Osteocyte (in vitro differentiated cells): ENCODE measurements at regions not wholly inside any gene's neighbourhood (a gene's known extent, or its start where the extent isn't known, plus 50 kb on each side); places are given as distances from the start of the nearest gene placed in this dataset.
A peak's percentile ranks its signal among the peaks of the same experiment; 100 is the strongest.

Experiments
- DNase-seq: peaks from one replicate; pipeline ENCODE4 v3.0.0; 2021; ENCODE audit warnings: mixed read lengths; ENCODE audit not compliant: unreplicated experiment; ENCODE audit errors: extremely low spot score
- H3K27ac Mint-ChIP-seq: one replicate; pipeline ENCODE4 v1.8.0; 2021; ENCODE audit warnings: mild to moderate bottlenecking, mixed read lengths; ENCODE audit not compliant: unreplicated experiment
- H3K27me3 Mint-ChIP-seq: one replicate; pipeline ENCODE4 v1.8.0; 2021; ENCODE audit warnings: mixed read lengths; ENCODE audit not compliant: unreplicated experiment
- H3K36me3 Mint-ChIP-seq: one replicate; pipeline ENCODE4 v1.8.0; 2021; ENCODE audit warnings: mixed read lengths; ENCODE audit not compliant: unreplicated experiment
- H3K4me1 Mint-ChIP-seq: one replicate; pipeline ENCODE4 v1.8.0; 2021; ENCODE audit warnings: mixed read lengths; ENCODE audit not compliant: unreplicated experiment
- H3K4me3 Mint-ChIP-seq: one replicate; pipeline ENCODE4 v1.8.0; 2021; ENCODE audit warnings: mild to moderate bottlenecking, moderate library complexity, mixed read lengths; ENCODE audit not compliant: unreplicated experiment
- H3K9me3 Mint-ChIP-seq: one replicate; pipeline ENCODE4 v1.8.0; 2021; ENCODE audit warnings: mixed read lengths; ENCODE audit not compliant: unreplicated experiment
- CTCF ChIP-seq: fragments of 200-600 bp; sonication (generic); IDR thresholded peaks from 2 replicates; pipeline ENCODE4 v1.5.0; 2021; ENCODE audit warnings: antibody characterized with exemption, mild to moderate bottlenecking, moderate library complexity

DNA sequence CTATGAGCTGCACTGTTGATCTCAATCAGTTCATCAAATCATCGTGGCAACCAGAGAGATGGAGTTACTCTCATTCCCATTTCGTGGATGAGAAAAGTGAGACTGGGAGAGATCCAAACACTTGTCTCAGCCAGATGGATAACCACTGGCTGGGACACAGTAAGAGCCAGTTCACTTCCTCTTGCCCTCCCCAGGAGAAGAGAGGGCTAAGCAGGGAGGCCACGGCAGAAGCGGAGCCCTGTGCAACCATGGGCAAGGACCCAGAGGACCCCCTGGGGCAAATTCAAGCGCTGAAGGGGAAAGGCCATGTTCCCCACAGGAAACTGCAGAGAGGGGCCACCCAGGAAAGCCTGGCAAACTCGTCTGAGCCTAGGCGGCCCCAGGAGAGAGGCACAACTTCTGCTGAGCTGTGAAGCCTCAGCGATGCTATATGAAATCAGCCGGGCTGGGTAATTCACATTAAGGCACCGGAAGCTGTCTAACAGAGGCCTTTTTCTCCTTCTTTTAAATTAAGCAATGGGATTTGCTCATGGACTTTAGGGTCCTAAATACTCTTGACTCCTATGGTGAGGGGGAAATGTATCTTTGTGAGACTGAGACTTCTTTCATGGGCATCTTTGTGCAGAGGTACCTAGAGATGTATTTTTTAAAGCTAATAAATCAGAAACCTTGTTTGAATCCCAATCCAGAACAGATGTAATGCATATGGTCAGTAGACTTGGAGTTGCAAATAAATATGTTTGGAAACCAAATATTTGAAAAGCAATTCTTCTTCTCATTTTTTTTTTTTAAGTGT is 137.1 kb upstream of the SMIM23 start:
- no peak for TF ChIP-seq CTCF
- no peak for DNase-seq
- Mint-ChIP-seq H3K4me3 (no peak overlapping the region), H3K27me3 (no peaks in the 10 kb centered on the region), H3K4me1 (peaks cover 48% of the 10 kb centered on the region), H3K36me3 (peaks cover under 1% of the 10 kb centered on the region), H3K9me3 (peaks cover 4% of the 10 kb centered on the region), H3K27ac (peak overlapping the region; percentile 38)

DNA sequence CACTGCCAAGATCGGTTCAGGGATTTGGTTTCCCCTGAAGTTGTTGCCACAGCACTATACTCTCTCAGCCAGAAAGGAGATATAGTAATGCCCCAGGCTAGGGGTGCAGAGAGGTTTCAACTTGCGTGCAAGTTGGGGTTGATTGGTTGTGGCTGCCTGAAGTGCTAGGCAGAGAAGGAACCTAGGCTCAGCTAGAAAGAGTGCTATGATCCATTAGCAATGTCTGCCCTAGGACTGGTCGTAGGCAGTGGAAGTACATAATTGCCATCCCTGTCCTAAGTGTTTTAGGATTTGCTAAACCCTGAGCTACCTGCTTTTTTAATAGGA is 136.6 kb upstream of the SMIM23 start:
- no peak for DNase-seq
- H3K36me3 Mint-ChIP-seq = peaks cover 2% of the 10 kb centered on the region
- H3K4me3 Mint-ChIP-seq = no peak overlapping the region
- H3K27me3 Mint-ChIP-seq = no peaks in the 10 kb centered on the region
- no peak for TF ChIP-seq CTCF
- H3K9me3 Mint-ChIP-seq = peaks cover 6% of the 10 kb centered on the region
- H3K27ac Mint-ChIP-seq = peak overlapping the region; percentile 34
- peaks cover 42% of the 10 kb centered on the region for H3K4me1 Mint-ChIP-seq

- DNase-seq = no peak
- H3K4me1 Mint-ChIP-seq = peaks cover 41% of the 10 kb centered on the region
- H3K27ac Mint-ChIP-seq = peak overlapping the region; percentile 64
Measured at GRCh38 chr5:171650597-171650996, 135.0 kb upstream of the SMIM23 start.

GRCh38 chr5:171651102-171651501 is 134.5 kb upstream of the SMIM23 start:
- peaks cover 2% of the 10 kb centered on the region for H3K36me3 Mint-ChIP-seq
- H3K27ac Mint-ChIP-seq = peak overlapping the region; percentile 27
- H3K9me3 Mint-ChIP-seq = peaks cover 6% of the 10 kb centered on the region
- no peak for DNase-seq
- H3K27me3 Mint-ChIP-seq = no peaks in the 10 kb centered on the region
- no peak for TF ChIP-seq CTCF
- H3K4me3 Mint-ChIP-seq = no peak overlapping the region
- H3K4me1 Mint-ChIP-seq = peaks cover 41% of the 10 kb centered on the region

More at GRCh38 chr5:171650597-171650996, 135.0 kb upstream of the SMIM23 start:
- no peak for TF ChIP-seq CTCF
- Mint-ChIP-seq H3K27me3 (no peaks in the 10 kb centered on the region), H3K36me3 (peaks cover 2% of the 10 kb centered on the region), H3K4me3 (no peak overlapping the region), H3K9me3 (peaks cover 6% of the 10 kb centered on the region)

- Mint-ChIP-seq H3K4me3 (no peak overlapping the region), H3K9me3 (peaks cover 6% of the 10 kb centered on the region), H3K36me3 (peaks cover 2% of the 10 kb centered on the region), H3K4me1 (peaks cover 17% of the 10 kb centered on the region), H3K27me3 (peaks cover 11% of the 10 kb centered on the region), H3K27ac (no peak overlapping the region)
- DNase-seq = no peak
- TF ChIP-seq CTCF = no peak
Measured at GRCh38 chr5:171654881-171655280, 130.7 kb upstream of the SMIM23 start.
